ENCODE measurements at regions not wholly inside any gene's neighbourhood (a gene's known extent, or its start where the extent isn't known, plus 50 kb on each side); places are given as distances from the start of the nearest gene placed in this dataset.

GRCh38 chr6:28724395-28724794 lies 198.7 kb downstream of the GPX5 start:
- in situ Hi-C loops (cut with MboI; ENCODE audit: low pct_unique_long_range_greater_than_20kb, low sequenced_read_pairs), result no loop called here
- DNase-seq, result no peak

DNA sequence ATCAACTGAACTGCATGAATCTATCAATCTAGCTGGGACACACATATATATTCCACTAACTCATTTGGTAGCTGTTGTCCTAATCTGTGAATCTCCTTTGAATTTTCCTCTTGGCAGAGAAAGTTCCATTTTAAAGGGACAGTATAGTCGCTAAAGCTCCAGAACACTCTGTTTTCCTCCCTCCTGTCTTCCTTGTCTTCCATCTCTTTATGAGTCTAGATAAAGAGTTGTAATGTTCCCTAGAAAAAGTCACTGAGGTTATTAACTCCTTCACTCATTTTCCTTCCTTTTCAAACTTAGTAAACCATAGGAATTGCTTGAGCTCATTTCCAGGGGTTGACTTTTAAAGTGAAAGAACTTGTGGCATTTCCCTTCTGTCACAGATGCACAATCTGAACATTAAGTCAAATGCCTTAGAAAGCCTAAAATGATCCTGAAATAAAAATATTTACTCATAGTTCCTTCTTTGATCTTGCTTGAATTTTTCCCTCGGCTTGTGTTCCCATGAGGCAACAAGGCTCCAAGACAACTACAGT lies 198.4 kb downstream of the TRIM27 start:
- in situ Hi-C loops (cut with MboI; ENCODE audit: low pct_unique_long_range_greater_than_20kb, low sequenced_read_pairs), result no loop called here
- DNase-seq, result no peak

DNA sequence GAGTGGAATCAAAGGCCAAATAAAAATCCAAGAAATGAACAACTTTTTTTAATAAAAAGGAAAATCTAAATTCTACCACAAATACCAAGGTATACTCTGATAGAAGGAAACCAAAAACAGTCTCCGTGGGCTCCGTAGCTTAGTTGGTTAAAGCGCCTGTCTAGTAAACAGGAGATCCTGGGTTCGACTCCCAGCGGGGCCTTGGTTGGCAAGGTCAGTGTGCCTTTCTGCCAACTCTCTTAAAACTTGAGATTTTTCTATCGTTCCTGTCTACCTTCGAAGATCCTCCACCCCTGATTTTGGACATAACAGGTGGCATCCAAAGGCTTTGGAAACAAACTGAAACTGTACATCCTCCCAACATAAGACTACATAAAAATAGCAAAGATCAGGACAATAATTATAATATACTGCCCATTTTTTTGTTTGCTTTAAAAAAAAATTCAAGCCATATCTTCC lies 197.9 kb downstream of the TRIM27 start:
- no peak for DNase-seq
- in situ Hi-C loops (cut with MboI; ENCODE audit: low pct_unique_long_range_greater_than_20kb, low sequenced_read_pairs), result no loop called here

DNA sequence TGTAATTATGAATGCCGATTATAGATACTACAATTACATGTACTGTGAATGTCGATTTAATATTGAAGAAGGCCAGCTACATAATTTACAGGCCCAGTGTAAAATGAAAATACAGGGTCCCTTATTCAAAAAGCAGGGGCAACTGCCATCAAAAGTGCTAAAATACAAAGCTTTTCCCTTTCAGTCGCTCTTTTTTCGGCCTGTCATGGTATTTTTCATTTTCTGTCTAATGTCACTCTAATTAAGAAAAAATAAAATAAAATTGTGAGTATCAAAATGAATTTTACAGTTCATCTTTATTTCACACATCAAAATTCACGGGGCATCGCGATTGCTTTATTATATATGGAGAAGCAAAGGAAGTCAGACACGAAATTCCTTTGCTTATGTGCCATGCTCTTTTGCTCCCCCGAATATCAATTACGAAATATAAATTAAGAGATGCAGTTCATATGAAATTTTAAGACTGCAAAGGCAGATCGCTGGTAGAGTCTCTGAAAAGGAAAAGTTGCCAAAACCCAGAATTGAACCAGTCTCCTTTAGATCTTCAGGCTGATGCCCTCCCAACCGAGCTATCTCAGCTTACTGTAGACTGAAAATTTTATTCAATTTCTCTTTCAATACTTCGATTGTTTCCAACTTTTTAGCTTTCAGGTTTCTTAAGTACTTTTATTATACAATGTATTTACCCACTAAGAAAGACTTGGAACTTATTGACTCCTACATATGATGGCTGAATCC lies 197.0 kb downstream of the TRIM27 start:
- DNase-seq, result no peak
- in situ Hi-C loops (cut with MboI; ENCODE audit: low pct_unique_long_range_greater_than_20kb, low sequenced_read_pairs), result no loop called here

DNA sequence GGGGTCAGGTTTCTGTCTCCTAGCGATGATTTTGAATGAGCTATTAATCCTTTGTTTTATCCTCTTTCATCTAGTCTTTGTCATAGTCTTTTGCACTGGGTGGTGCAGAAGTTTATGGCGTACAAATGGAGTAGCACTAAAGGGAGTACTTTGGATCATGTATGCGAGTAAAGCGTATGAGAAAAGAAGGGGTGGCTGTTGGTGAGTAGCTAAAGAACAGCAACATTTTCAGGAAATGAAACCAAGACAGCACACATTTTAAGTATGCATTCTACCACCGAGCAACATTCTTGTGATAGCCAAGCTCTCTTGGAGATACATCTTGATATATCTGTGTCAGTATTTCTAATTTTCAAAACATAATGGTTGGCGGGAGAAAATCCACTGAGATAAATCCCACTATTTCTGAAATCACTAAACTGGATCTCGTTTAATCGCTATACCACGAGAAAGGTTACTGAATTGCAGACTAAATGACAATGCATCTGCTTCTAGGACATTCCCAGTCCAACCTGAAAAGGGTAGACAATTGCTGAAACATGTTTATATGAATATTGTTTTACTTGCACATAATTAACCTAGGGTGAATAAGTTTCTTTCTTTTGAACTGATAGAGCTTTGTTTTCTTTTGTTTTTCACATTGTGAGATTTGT lies 196.1 kb downstream of the TRIM27 start:
- no peak for DNase-seq

GRCh38 chr6:28729501-28730402 lies 194.0 kb downstream of the TRIM27 start:
- in situ Hi-C loops (cut with MboI; ENCODE audit: low pct_unique_long_range_greater_than_20kb, low sequenced_read_pairs), result no loop called here
- DNase-seq, result no peak

More for the DNA sequence above, 196.1 kb downstream of the TRIM27 start:
- in situ Hi-C loops (cut with MboI; ENCODE audit: low pct_unique_long_range_greater_than_20kb, low sequenced_read_pairs), result no loop called here

- no peak for DNase-seq
- in situ Hi-C loops (cut with MboI; ENCODE audit: low pct_unique_long_range_greater_than_20kb, low sequenced_read_pairs), result no loop called here
Measured at GRCh38 chr6:28732052-28732451, 191.7 kb downstream of the TRIM27 start.

- in situ Hi-C loops (cut with MboI; ENCODE audit: low pct_unique_long_range_greater_than_20kb, low sequenced_read_pairs), result no loop called here
- DNase-seq, result no peak
Measured at GRCh38 chr6:28734443-28734959, 189.3 kb downstream of the TRIM27 start.

GRCh38 chr6:28736121-28736520 lies 187.7 kb downstream of the TRIM27 start:
- in situ Hi-C loops (cut with MboI; ENCODE audit: low pct_unique_long_range_greater_than_20kb, low sequenced_read_pairs), result no loop called here
- no peak for DNase-seq

DNA sequence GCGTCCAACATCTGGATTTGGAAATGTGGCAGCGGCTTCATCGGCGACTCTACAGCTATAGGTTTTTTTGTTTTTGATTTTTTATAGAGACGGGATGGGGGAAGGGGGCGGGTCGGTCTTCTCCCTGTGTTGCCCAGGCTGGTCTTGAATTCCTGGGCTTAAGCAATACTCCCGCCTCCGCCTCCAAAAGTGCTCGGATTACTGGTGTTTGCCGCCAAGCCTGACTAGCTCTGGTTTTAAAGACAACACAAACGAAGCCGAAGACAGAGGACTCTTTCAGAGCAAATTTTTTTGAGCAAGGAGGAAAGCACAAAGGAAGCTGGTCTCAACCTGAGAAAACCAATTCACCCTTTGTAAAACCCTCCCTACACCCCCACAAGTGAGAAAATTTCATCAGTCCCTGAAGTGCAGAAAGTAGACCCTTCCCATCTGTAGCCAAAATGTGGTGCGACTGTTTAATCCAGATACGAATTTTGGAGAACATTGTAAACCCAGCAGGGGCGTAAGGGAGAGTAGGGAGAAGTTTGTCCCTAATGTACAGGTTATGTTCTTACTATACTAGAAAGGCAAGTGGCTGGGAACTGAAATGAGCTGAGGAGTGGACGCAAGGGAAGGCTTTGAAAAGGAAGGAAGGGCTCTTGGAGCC lies 185.9 kb downstream of the TRIM27 start:
- DNase-seq, result no peak
- in situ Hi-C loops (cut with MboI; ENCODE audit: low pct_unique_long_range_greater_than_20kb, low sequenced_read_pairs), result no loop called here

DNA sequence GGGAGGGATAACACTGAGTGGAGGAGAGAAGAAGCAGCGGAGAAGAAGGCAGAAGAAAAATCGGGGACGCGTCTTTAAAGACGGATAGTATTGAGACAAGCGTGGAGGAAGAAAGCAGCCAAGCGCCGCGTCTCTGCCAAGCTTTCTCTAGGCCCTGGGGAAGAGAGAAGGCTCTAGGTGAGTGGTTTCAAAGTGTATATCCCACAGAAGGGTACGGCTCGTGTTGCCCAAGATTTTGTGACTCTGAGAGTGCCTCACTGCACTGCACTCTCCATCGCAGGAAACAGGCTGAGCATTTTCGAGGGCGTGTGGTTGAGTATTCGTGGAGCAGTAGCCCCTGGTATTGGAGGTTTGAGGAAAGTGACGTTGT lies 185.4 kb downstream of the TRIM27 start:
- in situ Hi-C loops (cut with MboI; ENCODE audit: low pct_unique_long_range_greater_than_20kb, low sequenced_read_pairs), result no loop called here
- DNase-seq, result no peak

DNA sequence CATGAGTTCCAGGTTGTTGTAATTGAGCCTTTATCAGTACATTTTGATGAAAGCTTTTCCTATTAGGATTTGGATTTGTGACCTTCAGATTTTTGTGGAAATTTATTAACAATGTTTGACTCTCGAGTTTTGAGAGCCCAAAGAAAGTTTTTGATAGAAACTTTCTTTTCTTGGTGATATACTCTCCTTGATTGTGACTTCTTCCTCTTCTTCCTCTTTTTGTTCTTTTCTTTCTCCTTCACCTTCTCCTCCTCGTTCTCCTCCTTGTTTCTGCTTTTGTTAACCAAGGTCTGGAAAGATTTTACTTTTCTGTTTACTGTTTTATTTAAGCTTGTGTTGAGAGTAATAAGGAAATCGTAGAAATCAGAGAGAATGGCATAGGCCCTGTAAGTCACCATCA lies 182.4 kb downstream of the TRIM27 start:
- DNase-seq, result no peak
- in situ Hi-C loops (cut with MboI; ENCODE audit: low pct_unique_long_range_greater_than_20kb, low sequenced_read_pairs), result no loop called here

DNA sequence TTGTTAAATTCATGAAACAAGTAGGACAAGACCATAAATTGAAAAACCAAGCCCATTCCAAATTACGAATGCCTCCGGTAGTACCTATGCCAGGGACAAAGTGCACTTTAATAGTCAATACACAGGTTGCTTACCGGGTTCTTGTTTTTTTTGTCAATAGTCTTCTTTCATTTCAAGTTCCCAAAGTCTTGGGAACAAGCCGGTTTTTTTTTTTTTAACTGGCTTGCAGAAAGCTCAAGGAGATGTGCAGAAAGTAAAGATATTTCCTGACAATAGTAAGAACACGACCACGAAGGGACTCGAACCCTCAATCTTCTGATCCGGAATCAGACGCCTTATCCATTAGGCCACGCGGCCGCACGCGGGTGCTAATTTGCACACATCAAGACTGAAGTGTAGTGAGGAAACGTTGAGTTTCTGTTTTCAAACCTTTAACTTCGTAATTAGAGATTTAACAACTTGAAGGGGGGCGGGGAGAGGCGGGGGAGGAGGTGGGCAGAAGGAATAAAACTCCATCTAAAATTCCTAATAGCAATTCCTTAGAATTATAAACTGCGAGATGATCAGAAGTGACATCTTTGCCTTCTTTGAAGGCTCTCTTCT lies 181.0 kb downstream of the TRIM27 start:
- DNase-seq, result no peak
- in situ Hi-C loops (cut with MboI; ENCODE audit: low pct_unique_long_range_greater_than_20kb, low sequenced_read_pairs), result no loop called here

- in situ Hi-C loops (cut with MboI; ENCODE audit: low pct_unique_long_range_greater_than_20kb, low sequenced_read_pairs), result no loop called here
- DNase-seq, result no peak
Measured at GRCh38 chr6:28743271-28743789, 180.5 kb downstream of the TRIM27 start.

- DNase-seq, result no peak
- in situ Hi-C loops (cut with MboI; ENCODE audit: low pct_unique_long_range_greater_than_20kb, low sequenced_read_pairs), result no loop called here
Measured at GRCh38 chr6:28747083-28747630, 176.6 kb downstream of the TRIM27 start.

DNA sequence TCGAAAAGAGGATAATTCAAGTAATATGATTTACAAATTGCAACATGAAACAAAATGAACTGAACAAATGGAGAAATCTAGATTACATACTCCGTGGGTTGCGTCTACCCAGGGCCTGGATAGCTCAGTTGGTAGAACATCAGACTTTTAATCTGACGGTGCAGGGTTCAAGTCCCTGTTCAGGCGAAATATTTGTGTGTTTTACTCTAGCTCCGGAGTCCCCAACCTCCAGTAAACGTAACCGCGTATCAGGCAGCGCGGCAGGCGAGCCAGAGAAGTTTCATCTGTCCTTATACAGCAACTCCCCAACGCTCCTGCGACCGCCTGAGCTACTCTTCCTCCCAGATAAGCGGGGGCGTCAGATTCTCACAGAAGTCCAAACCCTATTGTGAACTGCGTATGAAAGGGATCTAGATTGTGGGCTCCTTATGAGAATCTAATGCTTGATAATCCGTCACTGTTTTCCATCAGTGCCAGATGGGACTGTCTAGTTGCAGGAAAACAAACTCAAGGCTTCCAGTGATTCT lies 176.1 kb downstream of the TRIM27 start:
- DNase-seq, result no peak
- in situ Hi-C loops (cut with MboI; ENCODE audit: low pct_unique_long_range_greater_than_20kb, low sequenced_read_pairs), result no loop called here

GRCh38 chr6:28748192-28748591 lies 175.6 kb downstream of the TRIM27 start:
- no peak for DNase-seq
- in situ Hi-C loops (cut with MboI; ENCODE audit: low pct_unique_long_range_greater_than_20kb, low sequenced_read_pairs), result no loop called here

DNA sequence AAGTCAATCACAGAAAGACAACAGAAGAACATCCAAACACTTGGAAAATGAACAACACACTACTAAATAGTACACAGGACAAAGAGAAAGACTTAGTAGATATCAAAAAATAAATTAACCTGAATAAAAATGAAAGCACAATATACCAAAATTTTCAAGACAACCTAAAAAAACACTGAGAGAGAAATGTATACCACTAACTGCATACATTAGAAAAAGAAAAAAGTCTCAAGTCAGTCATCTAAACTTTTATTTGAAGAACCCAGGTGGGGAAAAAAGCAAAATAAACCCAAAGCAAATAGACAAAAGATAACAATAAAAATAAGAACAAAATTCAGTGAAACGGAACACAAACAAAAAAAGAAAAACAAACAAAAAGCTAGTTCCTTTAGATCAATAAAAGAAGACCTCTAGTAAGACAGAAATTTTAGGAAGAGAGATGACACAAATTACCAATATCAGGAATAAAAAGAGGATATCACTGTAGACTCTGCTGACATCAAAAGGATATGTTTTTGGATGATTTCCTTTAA lies 172.8 kb downstream of the TRIM27 start:
- in situ Hi-C loops (cut with MboI; ENCODE audit: low pct_unique_long_range_greater_than_20kb, low sequenced_read_pairs), result no loop called here
- no peak for DNase-seq

Data from KBM-7 (cell line).